ENCODE measurements at regions not wholly inside any gene's neighbourhood (a gene's known extent, or its start where the extent isn't known, plus 50 kb on each side); places are given as distances from the start of the nearest gene placed in this dataset.

DNA sequence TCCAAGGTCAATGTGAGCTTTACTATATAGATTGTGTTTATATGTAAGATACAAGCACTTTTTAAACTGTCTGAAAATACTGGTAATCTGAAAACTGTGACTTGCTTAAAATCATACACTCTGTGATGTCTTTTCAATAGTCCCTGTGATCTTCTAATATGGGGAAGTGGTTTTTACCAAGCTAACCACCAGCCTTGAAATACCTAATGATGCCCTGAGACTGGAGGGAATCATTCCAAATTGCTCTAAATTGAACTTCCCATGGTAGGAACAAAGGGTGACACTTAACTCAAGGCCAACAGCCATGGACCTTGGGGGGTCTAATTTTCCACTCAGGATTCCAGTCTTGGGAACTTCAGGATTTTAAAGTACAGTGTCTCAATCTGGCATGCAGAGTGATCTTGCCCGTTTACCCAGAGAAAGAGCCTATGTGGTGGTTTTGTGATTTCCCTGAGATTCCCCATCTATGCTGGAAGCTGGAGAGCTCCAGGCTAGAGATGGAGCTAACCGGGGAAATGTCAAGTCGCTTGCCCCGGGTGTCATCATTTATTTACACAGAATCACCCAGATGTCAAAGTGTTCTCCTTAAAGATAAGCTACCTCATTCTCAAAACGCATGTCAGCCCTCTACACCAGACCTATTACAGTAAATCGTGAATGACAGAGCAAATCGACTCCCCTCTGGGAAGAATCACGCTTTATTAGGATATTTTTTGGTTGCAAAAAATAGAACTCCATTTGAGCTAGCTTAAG, 198.5 kb downstream of the SP3 start:
- no peaks in the 10 kb centered on the region for H3K4me1 ChIP-seq (ENCODE audit: control insufficient read depth in 2 of 2, insufficient read depth in 2 of 2, low read length in 2 of 2)
- no peak overlapping the region for H3K9ac ChIP-seq (ENCODE audit: low read depth in 1 of 2, low read length in 2 of 2)
- H3K9me3 ChIP-seq (ENCODE audit: control insufficient read depth in 2 of 2, low read length in 2 of 2), result no peaks in the 10 kb centered on the region
- no peak overlapping the region for H3K4me3 ChIP-seq (ENCODE audit: low read length in 2 of 2)
- no peak overlapping the region for H3K27ac ChIP-seq (ENCODE audit: low read depth in 2 of 2, low read length in 2 of 2)
- no peaks in the 10 kb centered on the region for H3K36me3 ChIP-seq (ENCODE audit: control insufficient read depth in 2 of 2, insufficient read depth in 2 of 2, low read length in 2 of 2)
- H3K27me3 ChIP-seq (ENCODE audit: control insufficient read depth in 2 of 2, insufficient read depth in 2 of 2, low read length in 2 of 2), result peaks cover 0 to 2% of the 10 kb centered on the region in 2 donors

DNA sequence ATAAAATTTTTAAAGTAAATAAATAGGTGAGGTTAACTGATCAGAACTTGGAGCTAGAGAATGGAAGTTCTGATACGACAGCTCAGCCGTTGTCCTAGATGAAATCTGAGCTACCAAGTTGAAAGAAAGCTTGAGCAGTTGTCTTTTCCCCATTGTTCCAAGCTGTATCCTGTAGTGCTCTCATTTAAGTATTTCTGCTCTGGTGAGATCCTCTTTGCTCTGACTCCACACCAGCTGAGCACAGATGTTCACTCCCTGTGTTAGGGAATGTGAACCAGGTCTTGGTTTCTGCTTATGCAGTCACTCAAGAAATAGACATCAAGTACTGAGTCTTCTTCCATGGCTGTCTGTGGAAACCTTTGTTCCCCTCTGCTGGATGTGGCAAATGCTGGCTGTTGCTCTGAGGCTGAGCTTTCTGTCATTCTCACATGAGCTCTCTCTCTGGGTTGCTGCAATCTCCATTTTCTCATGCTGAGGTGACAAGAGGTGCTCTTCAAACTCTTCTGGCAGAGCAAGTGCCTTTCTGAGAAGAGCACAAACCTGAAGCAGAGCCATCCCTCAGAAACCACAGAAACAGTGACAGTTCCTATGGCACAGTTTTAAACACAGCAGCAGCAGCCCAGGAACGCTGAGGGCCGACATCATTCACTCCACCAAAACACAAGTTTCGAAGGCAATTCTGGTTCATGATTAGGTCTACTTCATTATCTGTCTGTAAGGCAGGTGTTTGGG, 194.1 kb downstream of the SP3 start:
- H3K4me1 ChIP-seq (ENCODE audit: control insufficient read depth in 2 of 2, insufficient read depth in 2 of 2, low read length in 2 of 2), result no peaks in the 10 kb centered on the region
- no peak overlapping the region for H3K9ac ChIP-seq (ENCODE audit: low read depth in 1 of 2, low read length in 2 of 2)
- no peak overlapping the region for H3K27ac ChIP-seq (ENCODE audit: low read depth in 2 of 2, low read length in 2 of 2)
- no peaks in the 10 kb centered on the region for H3K9me3 ChIP-seq (ENCODE audit: control insufficient read depth in 2 of 2, low read length in 2 of 2)
- H3K36me3 ChIP-seq (ENCODE audit: control insufficient read depth in 2 of 2, insufficient read depth in 2 of 2, low read length in 2 of 2), result no peaks in the 10 kb centered on the region
- no peak overlapping the region for H3K4me3 ChIP-seq (ENCODE audit: low read length in 2 of 2)
- peaks cover 0 to 2% of the 10 kb centered on the region in 2 donors for H3K27me3 ChIP-seq (ENCODE audit: control insufficient read depth in 2 of 2, insufficient read depth in 2 of 2, low read length in 2 of 2)

DNA sequence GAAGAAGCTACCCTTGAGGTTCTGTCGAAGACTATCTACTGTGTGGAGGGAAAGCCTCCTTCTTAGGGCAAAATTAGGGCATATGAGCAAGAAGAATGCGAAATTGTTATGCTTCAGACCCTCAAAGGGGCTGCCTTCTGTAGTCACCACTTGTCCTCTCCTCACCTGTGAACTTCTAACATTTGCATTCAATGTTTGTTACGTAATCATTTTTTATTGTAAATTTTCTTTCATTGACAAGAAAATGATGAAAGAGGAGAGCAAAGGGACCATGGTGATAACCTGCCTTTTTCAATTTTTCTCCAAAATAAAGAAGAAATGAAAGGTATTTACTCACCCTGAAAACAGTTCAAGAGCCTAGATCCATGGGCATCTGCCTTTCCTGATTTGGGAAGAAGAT, 193.0 kb downstream of the SP3 start:
- H3K27me3 ChIP-seq (ENCODE audit: control insufficient read depth in 2 of 2, insufficient read depth in 2 of 2, low read length in 2 of 2), result no peaks in the 10 kb centered on the region
- H3K27ac ChIP-seq (ENCODE audit: low read depth in 2 of 2, low read length in 2 of 2), result no peak overlapping the region
- no peaks in the 10 kb centered on the region for H3K4me1 ChIP-seq (ENCODE audit: control insufficient read depth in 2 of 2, insufficient read depth in 2 of 2, low read length in 2 of 2)
- H3K4me3 ChIP-seq (ENCODE audit: low read length in 2 of 2), result no peak overlapping the region
- no peaks in the 10 kb centered on the region for H3K9me3 ChIP-seq (ENCODE audit: control insufficient read depth in 2 of 2, low read length in 2 of 2)
- H3K9ac ChIP-seq (ENCODE audit: low read depth in 1 of 2, low read length in 2 of 2), result no peak overlapping the region
- no peaks in the 10 kb centered on the region for H3K36me3 ChIP-seq (ENCODE audit: control insufficient read depth in 2 of 2, insufficient read depth in 2 of 2, low read length in 2 of 2)

DNA sequence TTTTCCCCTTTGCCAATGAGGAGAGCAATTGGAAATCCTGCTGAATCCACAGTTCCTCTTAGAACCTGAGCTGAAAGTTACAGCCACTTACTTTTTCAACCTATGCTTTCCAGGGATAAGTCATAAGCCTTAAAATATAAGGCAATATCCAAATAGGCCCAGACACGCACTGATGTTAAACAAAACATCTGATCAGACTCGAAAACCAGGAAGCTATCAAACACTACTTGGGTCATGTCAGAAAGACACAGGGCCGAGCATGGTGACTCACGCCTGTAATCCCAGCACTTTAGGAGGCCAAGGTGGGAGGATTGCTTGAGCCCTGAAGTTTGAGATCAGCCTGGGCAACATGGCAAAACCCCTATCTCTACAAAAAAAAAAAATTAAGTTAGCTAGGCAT, 192.1 kb downstream of the SP3 start:
- H3K9me3 ChIP-seq (ENCODE audit: control insufficient read depth in 2 of 2, low read length in 2 of 2), result no peaks in the 10 kb centered on the region
- no peaks in the 10 kb centered on the region for H3K27me3 ChIP-seq (ENCODE audit: control insufficient read depth in 2 of 2, insufficient read depth in 2 of 2, low read length in 2 of 2)
- no peaks in the 10 kb centered on the region for H3K36me3 ChIP-seq (ENCODE audit: control insufficient read depth in 2 of 2, insufficient read depth in 2 of 2, low read length in 2 of 2)
- no peaks in the 10 kb centered on the region for H3K4me1 ChIP-seq (ENCODE audit: control insufficient read depth in 2 of 2, insufficient read depth in 2 of 2, low read length in 2 of 2)
- H3K9ac ChIP-seq (ENCODE audit: low read depth in 1 of 2, low read length in 2 of 2), result no peak overlapping the region
- no peak overlapping the region for H3K27ac ChIP-seq (ENCODE audit: low read depth in 2 of 2, low read length in 2 of 2)
- no peak overlapping the region for H3K4me3 ChIP-seq (ENCODE audit: low read length in 2 of 2)

DNA sequence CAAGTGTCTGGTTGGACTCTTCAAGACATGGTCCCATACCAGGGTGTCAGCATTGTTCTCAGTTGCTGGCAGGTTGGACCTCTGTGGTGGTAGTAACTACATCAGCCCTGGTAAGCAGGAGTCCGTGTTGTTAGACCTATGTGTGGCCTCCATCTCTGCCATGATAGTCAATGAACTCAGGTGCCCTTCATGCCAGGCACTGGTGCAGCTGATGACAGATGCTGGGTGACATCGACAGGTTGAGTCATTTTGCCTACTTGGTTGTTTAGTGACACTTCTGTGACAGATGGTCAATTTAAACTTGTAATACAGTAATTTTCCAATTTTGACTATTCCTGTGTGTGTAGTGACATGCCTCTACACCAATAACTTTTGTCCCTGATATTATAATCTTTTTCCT, 189.7 kb downstream of the SP3 start:
- Histone ChIP-seq H3K4me1 (ENCODE audit: control insufficient read depth in 2 of 2, insufficient read depth in 2 of 2, low read length in 2 of 2) (no peaks in the 10 kb centered on the region), H3K27ac (ENCODE audit: low read depth in 2 of 2, low read length in 2 of 2) (no peak overlapping the region), H3K36me3 (ENCODE audit: control insufficient read depth in 2 of 2, insufficient read depth in 2 of 2, low read length in 2 of 2) (no peaks in the 10 kb centered on the region), H3K9me3 (ENCODE audit: control insufficient read depth in 2 of 2, low read length in 2 of 2) (no peaks in the 10 kb centered on the region), H3K9ac (ENCODE audit: low read depth in 1 of 2, low read length in 2 of 2) (no peak overlapping the region), H3K4me3 (ENCODE audit: low read length in 2 of 2) (no peak overlapping the region), H3K27me3 (ENCODE audit: control insufficient read depth in 2 of 2, insufficient read depth in 2 of 2, low read length in 2 of 2) (no peaks in the 10 kb centered on the region)

DNA sequence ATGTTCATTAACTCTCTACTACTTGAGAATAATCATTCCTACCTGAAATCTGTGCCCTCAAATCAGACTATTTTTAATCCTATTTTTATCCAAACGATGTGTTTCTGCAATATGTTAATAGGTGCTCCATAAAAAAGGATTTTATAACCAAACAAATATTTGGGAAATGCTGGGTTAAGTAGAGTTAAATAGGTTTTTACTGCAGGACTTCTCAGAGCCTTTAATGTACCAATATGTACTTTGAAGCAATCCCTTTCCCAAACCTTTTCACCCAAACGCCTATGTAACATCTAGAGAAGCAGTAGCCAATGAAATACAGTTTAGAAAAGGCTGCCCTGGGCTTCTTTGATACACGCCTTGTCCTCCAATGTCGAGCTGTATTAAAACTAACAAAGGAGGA, 182.5 kb downstream of the SP3 start:
- Histone ChIP-seq H3K9me3 (ENCODE audit: control insufficient read depth in 2 of 2, low read length in 2 of 2) (no peaks in the 10 kb centered on the region), H3K27ac (ENCODE audit: low read depth in 2 of 2, low read length in 2 of 2) (no peak overlapping the region), H3K4me1 (ENCODE audit: control insufficient read depth in 2 of 2, insufficient read depth in 2 of 2, low read length in 2 of 2) (no peaks in the 10 kb centered on the region), H3K4me3 (ENCODE audit: low read length in 2 of 2) (no peak overlapping the region), H3K27me3 (ENCODE audit: control insufficient read depth in 2 of 2, insufficient read depth in 2 of 2, low read length in 2 of 2) (no peaks in the 10 kb centered on the region), H3K9ac (ENCODE audit: low read depth in 1 of 2, low read length in 2 of 2) (no peak overlapping the region), H3K36me3 (ENCODE audit: control insufficient read depth in 2 of 2, insufficient read depth in 2 of 2, low read length in 2 of 2) (no peaks in the 10 kb centered on the region)

DNA sequence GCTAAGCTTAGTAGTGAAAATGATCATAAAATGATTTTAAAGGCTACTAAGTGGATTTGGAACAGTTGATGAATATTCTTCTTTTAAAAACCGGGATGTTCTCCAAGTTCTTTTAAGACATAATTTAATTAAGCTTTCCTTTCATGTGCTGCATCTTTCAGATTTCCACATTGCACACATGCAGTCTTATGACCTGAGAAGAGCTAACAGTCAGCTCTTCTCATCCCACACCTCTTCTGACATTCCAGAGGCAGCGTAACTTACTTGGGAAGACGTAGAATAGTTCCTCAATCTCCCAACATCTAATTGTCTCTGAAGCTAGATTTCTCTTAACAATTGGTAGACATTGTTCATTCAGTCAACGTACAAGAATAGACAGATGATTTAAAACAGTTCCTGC, 181.8 kb downstream of the SP3 start:
- no peaks in the 10 kb centered on the region for H3K27me3 ChIP-seq (ENCODE audit: control insufficient read depth in 2 of 2, insufficient read depth in 2 of 2, low read length in 2 of 2)
- no peaks in the 10 kb centered on the region for H3K9me3 ChIP-seq (ENCODE audit: control insufficient read depth in 2 of 2, low read length in 2 of 2)
- H3K36me3 ChIP-seq (ENCODE audit: control insufficient read depth in 2 of 2, insufficient read depth in 2 of 2, low read length in 2 of 2), result no peaks in the 10 kb centered on the region
- H3K27ac ChIP-seq (ENCODE audit: low read depth in 2 of 2, low read length in 2 of 2), result no peak overlapping the region
- H3K4me1 ChIP-seq (ENCODE audit: control insufficient read depth in 2 of 2, insufficient read depth in 2 of 2, low read length in 2 of 2), result no peaks in the 10 kb centered on the region
- no peak overlapping the region for H3K4me3 ChIP-seq (ENCODE audit: low read length in 2 of 2)
- no peak overlapping the region for H3K9ac ChIP-seq (ENCODE audit: low read depth in 1 of 2, low read length in 2 of 2)

DNA sequence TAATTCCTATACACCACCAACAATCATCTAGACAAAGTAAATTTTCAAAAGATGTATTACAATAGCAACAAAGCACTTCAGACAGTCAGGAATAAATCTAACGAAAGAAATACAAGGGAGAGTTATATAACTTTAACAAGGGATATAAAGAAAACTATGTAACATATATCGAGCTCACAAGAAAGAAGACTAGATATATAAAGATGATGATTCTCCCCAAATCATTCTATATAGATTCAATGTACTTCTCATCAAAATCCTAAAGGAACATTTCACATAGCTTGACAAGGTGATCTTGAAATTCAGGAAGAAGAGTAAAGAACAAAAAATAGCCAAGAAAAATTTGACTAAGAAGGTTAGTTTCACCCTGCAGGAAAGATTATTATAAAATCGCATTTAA, 179.4 kb downstream of the SP3 start:
- Histone ChIP-seq H3K36me3 (ENCODE audit: control insufficient read depth in 2 of 2, insufficient read depth in 2 of 2, low read length in 2 of 2) (no peaks in the 10 kb centered on the region), H3K9me3 (ENCODE audit: control insufficient read depth in 2 of 2, low read length in 2 of 2) (no peaks in the 10 kb centered on the region), H3K27ac (ENCODE audit: low read depth in 2 of 2, low read length in 2 of 2) (no peak overlapping the region), H3K27me3 (ENCODE audit: control insufficient read depth in 2 of 2, insufficient read depth in 2 of 2, low read length in 2 of 2) (no peaks in the 10 kb centered on the region), H3K4me3 (ENCODE audit: low read length in 2 of 2) (no peak overlapping the region), H3K9ac (ENCODE audit: low read depth in 1 of 2, low read length in 2 of 2) (no peak overlapping the region), H3K4me1 (ENCODE audit: control insufficient read depth in 2 of 2, insufficient read depth in 2 of 2, low read length in 2 of 2) (no peaks in the 10 kb centered on the region)

DNA sequence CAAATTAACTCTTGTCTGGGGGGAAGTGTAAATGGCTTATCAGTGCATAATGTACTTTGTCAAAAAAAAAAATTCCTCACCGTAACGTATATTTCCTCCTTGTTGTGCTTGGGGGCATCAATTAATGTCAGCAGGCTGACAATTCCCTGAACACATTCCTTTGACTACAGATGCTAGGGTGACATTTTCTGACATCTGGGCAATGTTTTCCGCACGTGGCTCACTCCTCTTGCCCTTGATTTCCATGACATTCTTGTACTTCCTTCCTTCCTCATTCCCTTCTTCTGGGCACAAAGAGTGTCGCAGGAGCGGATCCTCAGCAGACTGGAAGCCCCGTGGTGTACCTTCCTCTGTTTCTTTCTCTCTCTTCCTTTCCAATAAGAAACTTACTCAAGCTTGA, 173.7 kb downstream of the SP3 start:
- H3K36me3 ChIP-seq (ENCODE audit: control insufficient read depth in 2 of 2, insufficient read depth in 2 of 2, low read length in 2 of 2), result no peaks in the 10 kb centered on the region
- H3K27ac ChIP-seq (ENCODE audit: low read depth in 2 of 2, low read length in 2 of 2), result no peak overlapping the region
- no peak overlapping the region for H3K9ac ChIP-seq (ENCODE audit: low read depth in 1 of 2, low read length in 2 of 2)

DNA sequence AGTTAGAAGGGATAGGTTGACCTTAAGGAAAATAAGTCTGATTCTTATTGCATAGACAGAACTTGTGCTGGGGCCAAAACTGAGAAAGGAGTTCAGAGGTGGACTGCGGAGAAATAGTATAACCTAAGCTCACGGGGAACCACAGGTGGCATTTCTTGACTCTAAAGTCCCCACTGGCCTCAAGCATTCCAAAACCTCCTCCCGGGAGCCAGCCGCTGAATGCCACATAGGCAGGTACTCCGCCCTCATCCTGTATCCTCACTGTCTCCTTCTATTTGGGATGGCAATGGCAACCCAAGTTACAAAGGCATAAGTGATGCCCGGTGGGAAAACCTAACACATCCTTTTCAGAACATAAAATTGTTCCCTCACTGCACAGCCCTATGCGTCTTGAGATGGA, 173.0 kb downstream of the SP3 start:
- no peaks in the 10 kb centered on the region for H3K9me3 ChIP-seq (ENCODE audit: control insufficient read depth in 2 of 2, low read length in 2 of 2)

More for the DNA sequence above, 173.7 kb downstream of the SP3 start:
- H3K27me3 ChIP-seq (ENCODE audit: control insufficient read depth in 2 of 2, insufficient read depth in 2 of 2, low read length in 2 of 2), result no peaks in the 10 kb centered on the region
- H3K4me1 ChIP-seq (ENCODE audit: control insufficient read depth in 2 of 2, insufficient read depth in 2 of 2, low read length in 2 of 2), result peaks cover 0 to 2% of the 10 kb centered on the region in 2 donors
- no peaks in the 10 kb centered on the region for H3K9me3 ChIP-seq (ENCODE audit: control insufficient read depth in 2 of 2, low read length in 2 of 2)
- no peak overlapping the region for H3K4me3 ChIP-seq (ENCODE audit: low read length in 2 of 2)

More for the DNA sequence above, 173.0 kb downstream of the SP3 start:
- no peaks in the 10 kb centered on the region for H3K36me3 ChIP-seq (ENCODE audit: control insufficient read depth in 2 of 2, insufficient read depth in 2 of 2, low read length in 2 of 2)
- H3K4me3 ChIP-seq (ENCODE audit: low read length in 2 of 2), result no peak overlapping the region
- no peaks in the 10 kb centered on the region for H3K27me3 ChIP-seq (ENCODE audit: control insufficient read depth in 2 of 2, insufficient read depth in 2 of 2, low read length in 2 of 2)
- H3K4me1 ChIP-seq (ENCODE audit: control insufficient read depth in 2 of 2, insufficient read depth in 2 of 2, low read length in 2 of 2), result peaks cover 0 to 2% of the 10 kb centered on the region in 2 donors
- no peak overlapping the region for H3K9ac ChIP-seq (ENCODE audit: low read depth in 1 of 2, low read length in 2 of 2)
- no peak overlapping the region for H3K27ac ChIP-seq (ENCODE audit: low read depth in 2 of 2, low read length in 2 of 2)

All from mucosa of rectum (tissue), 2 donors.